Stimulated activated CD8-positive, alpha-beta memory T cell treated with anti-CD3 and anti-CD28 coated beads, Interleukin-7, amount 100 ng/mL, for 1 hour (primary cell): ENCODE measurements at regions not wholly inside any gene's neighbourhood (a gene's known extent, or its start where the extent isn't known, plus 50 kb on each side); places are given as distances from the start of the nearest gene placed in this dataset.
"Not testable (repeated sequence)": the region's sequence is repeated elsewhere in the genome, so short reads cannot be mapped to it uniquely, and the experiment has no call there.

Experiments used
- DNase-seq, 2 donors: peaks; one replicate each; pipeline ENCODE4 v3.0.0-alpha.2; 2020; ENCODE audit warnings: low read depth in 2 of 2

GRCh38 chr4:184335520-184335919 is 117.8 kb upstream of the ENPP6 start:
- no peak for DNase-seq

GRCh38 chr4:184333446-184333845 is 115.8 kb upstream of the ENPP6 start:
- not testable (repeated sequence) for DNase-seq

GRCh38 chr4:184331268-184331995 is 113.8 kb upstream of the ENPP6 start:
- DNase-seq: no peak

- not testable (repeated sequence) for DNase-seq
Measured at GRCh38 chr4:184330517-184331094, 112.9 kb upstream of the ENPP6 start.

- DNase-seq: no peak
Measured at GRCh38 chr4:184329659-184330400, 112.2 kb upstream of the ENPP6 start.

- DNase-seq: no peak
Measured at GRCh38 chr4:184329235-184329634, 111.6 kb upstream of the ENPP6 start.

GRCh38 chr4:184328022-184328736 is 110.5 kb upstream of the ENPP6 start:
- no peak for DNase-seq

GRCh38 chr4:184324939-184325477 is 107.3 kb upstream of the ENPP6 start:
- DNase-seq: no peak

- no peak for DNase-seq
Measured at GRCh38 chr4:184322328-184323025, 104.8 kb upstream of the ENPP6 start.

GRCh38 chr4:184320631-184321030 is 103.0 kb upstream of the ENPP6 start:
- no peak for DNase-seq

GRCh38 chr4:184318852-184319251 is 101.2 kb upstream of the ENPP6 start:
- no peak for DNase-seq

GRCh38 chr4:184317234-184317918 is 99.7 kb upstream of the ENPP6 start:
- no peak for DNase-seq

GRCh38 chr4:184316821-184317220 is 99.1 kb upstream of the ENPP6 start:
- DNase-seq: no peak

GRCh38 chr4:184315675-184316359 is 98.1 kb upstream of the ENPP6 start:
- no peak for DNase-seq

GRCh38 chr4:184313702-184314659 is 96.3 kb upstream of the ENPP6 start:
- DNase-seq: no peak

- DNase-seq: no peak
Measured at GRCh38 chr4:184313058-184313581, 95.4 kb upstream of the ENPP6 start.

- no peak for DNase-seq
Measured at GRCh38 chr4:184312126-184312525, 94.5 kb upstream of the ENPP6 start.

- no peak for DNase-seq
Measured at GRCh38 chr4:184310881-184311709, 93.4 kb upstream of the ENPP6 start.
